Tibial nerve (tissue), 4 donors: ENCODE measurements at regions not wholly inside any gene's neighbourhood (a gene's known extent, or its start where the extent isn't known, plus 50 kb on each side); places are given as distances from the start of the nearest gene placed in this dataset.

Source experiments
- DNase-seq, 2 donors: peaks; one replicate each; pipeline ENCODE4 v3.0.0-alpha.2; 2019; ENCODE audit warnings: low spot score in 2 of 2
- H3K27ac ChIP-seq, 4 donors: fragments of 200-600 bp; sonication (generic) in 3 of 4; one replicate each; pipeline ENCODE4 v1.5.1; 2017 to 2019; ENCODE audit warnings: mild to moderate bottlenecking in 1 of 4
- H3K27me3 ChIP-seq, 2 donors: fragments of 200-600 bp; sonication (generic) in 1 of 2; one replicate each; pipeline versions ENCODE4 v1.5.1 to v1.6.0; 2017 to 2019
- H3K36me3 ChIP-seq, 3 donors: fragments of 200-600 bp; sonication (generic); one replicate each; pipeline ENCODE4 v1.5.1; 2018 to 2019
- H3K4me1 ChIP-seq, 4 donors: fragments of 200-600 bp; sonication (generic) in 3 of 4; one replicate each; pipeline ENCODE4 v1.5.1; 2017 to 2019
- H3K4me3 ChIP-seq, 4 donors: fragments of 200-600 bp; sonication (generic) in 3 of 4; one replicate each; pipeline ENCODE4 v1.5.1; 2017 to 2019; ENCODE audit warnings: mild to moderate bottlenecking in 1 of 4, moderate library complexity in 1 of 4
- H3K9me3 ChIP-seq, 4 donors: fragments of 200-600 bp; sonication (generic) in 3 of 4; one replicate each; pipeline ENCODE4 v1.5.1; 2017 to 2019
- EP300 ChIP-seq, 2 donors: sonication (generic); formaldehyde crosslinking; IDR thresholded peaks; one replicate each; pipeline ENCODE4 v1.6.1; 2017; ENCODE audit warnings: antibody characterized with exemption in 2 of 2, mild to moderate bottlenecking in 1 of 2
- POLR2A ChIP-seq, 2 donors: fragments of 450-650 bp; IDR thresholded peaks; one replicate each; pipeline ENCODE4 v1.6.1; 2017; ENCODE audit warnings: antibody characterized with exemption in 2 of 2, mild to moderate bottlenecking in 2 of 2, moderate library complexity in 2 of 2
- WGBS, 2 donors: methylation state at CpG; one replicate each; pipeline ENCODE4 v1.1.5; 2018; 5-methylcytosine and 5-hydroxymethylcytosine counted together
- TF ChIP-seq, protein P1 (sequence below), 5 experiments: fragments of 200-600 bp in 3 of 5; fragments of 450-650 bp in 2 of 5; sonication (generic) in 3 of 5; IDR thresholded peaks; one replicate each; pipeline ENCODE4 v1.5.1; 2016 to 2019; ENCODE audit warnings: antibody characterized with exemption in 5 of 5, mild to moderate bottlenecking in 3 of 5, moderate library complexity in 2 of 5

DNA sequence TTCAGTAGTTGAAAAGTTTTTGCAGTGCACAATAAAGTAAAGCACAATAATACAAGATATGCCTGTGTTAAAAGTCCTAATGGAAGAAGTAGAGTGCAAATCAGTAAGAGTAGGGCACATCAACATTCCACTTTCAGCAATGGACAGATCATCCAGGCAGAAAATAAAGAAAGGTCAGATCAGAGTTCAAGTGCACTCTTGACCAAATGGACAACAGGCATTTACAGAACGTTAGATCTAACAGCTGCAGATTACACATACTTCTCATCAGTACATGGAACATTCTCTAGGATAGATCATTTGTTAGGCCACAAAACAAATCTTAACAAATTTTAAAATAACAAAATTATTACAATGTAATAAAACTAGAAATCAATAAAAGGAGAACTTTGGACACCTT lies 1373.5 kb upstream of the PABPC4L start:
- H3K9me3 ChIP-seq = peaks cover 0 to 3% (median 0%) of the 10 kb centered on the region in 4 donors
- no peak overlapping the region for H3K4me3 ChIP-seq
- H3K27me3 ChIP-seq = no peaks in the 10 kb centered on the region
- DNase-seq = no peak
- TF ChIP-seq POLR2A (IDR thresholded peaks at IDR 0.05) = no peak
- WGBS, 2 donors = 21 to 24% methylated on average over 1 of the region's 1 CpG
- no peak overlapping the region for H3K27ac ChIP-seq
- no peaks in the 10 kb centered on the region for H3K36me3 ChIP-seq
- H3K4me1 ChIP-seq = no peaks in the 10 kb centered on the region

DNA sequence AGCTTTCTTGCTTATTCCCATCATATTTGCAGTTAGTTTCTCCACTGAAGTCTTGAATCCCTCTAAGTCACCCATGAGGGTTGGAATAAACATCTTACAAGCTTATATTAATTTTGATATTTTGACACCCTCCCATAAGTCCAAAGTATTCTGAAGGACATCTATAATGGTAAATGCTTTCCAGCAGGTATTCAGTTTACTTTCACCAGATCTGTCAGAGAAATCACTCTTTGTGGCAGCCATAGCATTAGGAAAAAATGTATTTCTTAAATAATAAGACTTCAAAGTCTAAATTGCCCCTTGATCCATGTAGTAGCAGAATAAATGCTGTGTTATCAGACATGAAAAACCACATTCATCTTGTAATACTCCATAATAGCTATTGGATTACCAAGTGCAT lies 1371.7 kb upstream of the PABPC4L start:
- no peak for TF ChIP-seq EP300 (IDR thresholded peaks at IDR 0.05)
- TF ChIP-seq, protein P1, sequence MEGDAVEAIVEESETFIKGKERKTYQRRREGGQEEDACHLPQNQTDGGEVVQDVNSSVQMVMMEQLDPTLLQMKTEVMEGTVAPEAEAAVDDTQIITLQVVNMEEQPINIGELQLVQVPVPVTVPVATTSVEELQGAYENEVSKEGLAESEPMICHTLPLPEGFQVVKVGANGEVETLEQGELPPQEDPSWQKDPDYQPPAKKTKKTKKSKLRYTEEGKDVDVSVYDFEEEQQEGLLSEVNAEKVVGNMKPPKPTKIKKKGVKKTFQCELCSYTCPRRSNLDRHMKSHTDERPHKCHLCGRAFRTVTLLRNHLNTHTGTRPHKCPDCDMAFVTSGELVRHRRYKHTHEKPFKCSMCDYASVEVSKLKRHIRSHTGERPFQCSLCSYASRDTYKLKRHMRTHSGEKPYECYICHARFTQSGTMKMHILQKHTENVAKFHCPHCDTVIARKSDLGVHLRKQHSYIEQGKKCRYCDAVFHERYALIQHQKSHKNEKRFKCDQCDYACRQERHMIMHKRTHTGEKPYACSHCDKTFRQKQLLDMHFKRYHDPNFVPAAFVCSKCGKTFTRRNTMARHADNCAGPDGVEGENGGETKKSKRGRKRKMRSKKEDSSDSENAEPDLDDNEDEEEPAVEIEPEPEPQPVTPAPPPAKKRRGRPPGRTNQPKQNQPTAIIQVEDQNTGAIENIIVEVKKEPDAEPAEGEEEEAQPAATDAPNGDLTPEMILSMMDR (IDR thresholded peaks at IDR 0.05) = no peak
- no peak for TF ChIP-seq POLR2A (IDR thresholded peaks at IDR 0.05)
- Histone ChIP-seq H3K27me3 (no peaks in the 10 kb centered on the region), H3K4me1 (no peaks in the 10 kb centered on the region), H3K4me3 (no peak overlapping the region), H3K36me3 (no peaks in the 10 kb centered on the region), H3K9me3 (peaks cover 0 to 3% (median 0%) of the 10 kb centered on the region in 4 donors), H3K27ac (no peak overlapping the region)
- no peak for DNase-seq

DNA sequence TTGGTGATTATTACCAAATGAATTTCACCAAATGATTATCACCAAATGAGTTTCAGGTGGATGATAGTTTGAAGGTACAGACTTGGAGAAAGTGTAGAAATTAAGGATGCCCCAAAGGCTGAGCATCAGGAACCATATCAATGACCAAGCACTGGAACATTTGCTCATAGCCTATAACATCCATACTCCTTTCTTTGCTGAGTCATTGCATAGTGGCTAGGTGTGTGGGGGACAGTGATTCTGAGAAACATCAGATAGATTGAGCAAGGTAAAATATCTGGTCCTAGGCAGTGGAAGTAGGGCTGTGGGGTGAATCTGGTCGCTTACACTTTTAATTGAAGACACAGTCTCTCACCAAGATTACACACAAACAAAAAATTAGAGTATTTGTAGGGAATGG lies 1362.5 kb upstream of the PABPC4L start:
- TF ChIP-seq POLR2A (IDR thresholded peaks at IDR 0.05) (no peak), EP300 (IDR thresholded peaks at IDR 0.05) (no peak)
- TF ChIP-seq, protein P1 (IDR thresholded peaks at IDR 0.05) = no peak
- Histone ChIP-seq H3K36me3 (no peaks in the 10 kb centered on the region), H3K4me3 (no peak overlapping the region), H3K9me3 (no peaks in the 10 kb centered on the region), H3K27ac (no peak overlapping the region), H3K27me3 (no peaks in the 10 kb centered on the region), H3K4me1 (no peaks in the 10 kb centered on the region)
- WGBS, 2 donors = 61 to 79% methylated on average over 1 of the region's 1 CpG
- no peak for DNase-seq

DNA sequence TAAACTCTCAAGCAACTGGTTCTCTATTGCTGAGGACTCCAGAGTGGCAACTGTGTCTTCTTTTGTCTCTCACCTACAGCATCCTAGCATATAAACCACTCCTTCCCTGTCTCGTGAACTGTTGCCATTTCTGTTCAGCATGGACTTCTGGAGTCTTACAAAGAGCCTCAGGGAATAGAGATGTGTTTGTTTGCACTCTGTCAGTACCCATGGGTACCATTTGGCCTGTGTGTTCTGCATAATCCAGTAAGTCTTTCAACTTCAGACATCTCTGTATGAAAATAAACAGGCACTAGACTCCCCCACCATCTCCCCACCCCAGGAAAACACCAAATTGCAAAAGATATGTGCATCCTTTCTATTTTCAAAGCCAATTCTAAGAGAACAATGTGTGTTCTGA lies 1351.6 kb upstream of the PABPC4L start:
- H3K4me3 ChIP-seq = no peak overlapping the region
- DNase-seq = no peak
- H3K27ac ChIP-seq = no peak overlapping the region
- no peaks in the 10 kb centered on the region for H3K36me3 ChIP-seq
- TF ChIP-seq POLR2A (IDR thresholded peaks at IDR 0.05) = no peak
- TF ChIP-seq, protein P1 (IDR thresholded peaks at IDR 0.05) = no peak
- no peak for TF ChIP-seq EP300 (IDR thresholded peaks at IDR 0.05)
- H3K27me3 ChIP-seq = no peaks in the 10 kb centered on the region
- 29 to 32% methylated on average over 1 of the region's 1 CpG for WGBS, 2 donors
- no peaks in the 10 kb centered on the region for H3K9me3 ChIP-seq
- H3K4me1 ChIP-seq = no peaks in the 10 kb centered on the region

DNA sequence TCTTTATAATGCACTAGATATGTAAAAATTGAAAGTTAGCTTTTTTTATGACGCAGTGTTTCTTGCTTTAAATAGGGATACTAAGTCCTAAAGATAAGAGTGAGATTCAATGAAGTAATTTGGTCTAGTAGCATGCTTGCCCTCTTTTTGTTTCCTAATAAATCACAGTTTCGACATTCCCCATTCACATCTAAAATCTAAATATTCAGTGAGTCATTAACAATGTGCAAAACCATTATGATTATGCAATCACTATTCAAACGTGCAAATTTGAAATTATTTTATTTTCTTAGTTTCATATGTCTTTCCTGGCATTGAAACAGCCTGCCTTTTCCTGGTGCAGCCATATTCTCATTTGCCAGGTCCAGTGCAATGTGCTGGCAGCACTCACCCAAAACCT lies 1350.5 kb upstream of the PABPC4L start:
- TF ChIP-seq EP300 (IDR thresholded peaks at IDR 0.05) = no peak
- no peak for TF ChIP-seq POLR2A (IDR thresholded peaks at IDR 0.05)
- TF ChIP-seq, protein P1 (IDR thresholded peaks at IDR 0.05) = no peak
- no peak overlapping the region for H3K27ac ChIP-seq
- no peaks in the 10 kb centered on the region for H3K4me1 ChIP-seq
- H3K4me3 ChIP-seq = no peak overlapping the region
- DNase-seq = no peak
- no peaks in the 10 kb centered on the region for H3K27me3 ChIP-seq
- H3K36me3 ChIP-seq = no peaks in the 10 kb centered on the region
- 66 to 75% methylated on average over 3 of the region's 3 CpGs for WGBS, 2 donors
- H3K9me3 ChIP-seq = no peaks in the 10 kb centered on the region

DNA sequence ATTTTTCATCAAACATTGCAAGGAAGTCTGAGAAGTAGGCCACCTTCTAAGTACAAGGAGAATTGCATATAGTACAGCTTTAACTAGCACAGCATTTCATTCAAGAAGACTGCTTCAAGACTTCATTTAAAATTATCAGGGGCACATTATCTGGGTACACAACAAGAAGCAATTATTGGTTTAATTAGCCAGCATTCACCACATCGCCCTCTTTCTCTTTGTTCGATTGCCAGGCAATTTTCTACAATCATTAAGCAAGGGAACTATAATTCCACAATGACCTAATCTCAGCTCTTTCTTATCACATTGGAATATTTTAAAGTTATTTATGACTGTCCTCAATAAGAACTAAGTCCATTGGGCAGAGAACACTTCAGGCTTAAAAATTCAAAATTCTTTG lies 1347.1 kb upstream of the PABPC4L start:
- Histone ChIP-seq H3K36me3 (no peaks in the 10 kb centered on the region), H3K9me3 (no peaks in the 10 kb centered on the region), H3K4me3 (no peak overlapping the region), H3K27me3 (no peaks in the 10 kb centered on the region), H3K4me1 (no peaks in the 10 kb centered on the region), H3K27ac (no peak overlapping the region)
- TF ChIP-seq EP300 (IDR thresholded peaks at IDR 0.05) = no peak
- no peak for TF ChIP-seq POLR2A (IDR thresholded peaks at IDR 0.05)
- TF ChIP-seq, protein P1 (IDR thresholded peaks at IDR 0.05) = no peak
- no peak for DNase-seq
- WGBS, 2 donors = 52 to 79% methylated on average over 2 of the region's 2 CpGs
